ENCODE measurements at regions not wholly inside any gene's neighbourhood (a gene's known extent, or its start where the extent isn't known, plus 50 kb on each side); places are given as distances from the start of the nearest gene placed in this dataset.

- TF ChIP-seq BACH1 (IDR thresholded peaks at IDR 0.05; ENCODE audit: low read length) (no peak), FOSL1 (IDR thresholded peaks at IDR 0.05; ENCODE audit: insufficient read depth, low read depth, low read length) (no peak), KDM5A (IDR thresholded peaks at IDR 0.05; ENCODE audit: low read length) (no peak), ATF2 (IDR thresholded peaks at IDR 0.05; ENCODE audit: low read length) (no peak)
Measured at GRCh38 chr4:81921751-81922159, 450.0 kb upstream of the RASGEF1B start (continued).

Data from H1 (cell line).